OCI-LY1 (cell line): ENCODE measurements at regions not wholly inside any gene's neighbourhood (a gene's known extent, or its start where the extent isn't known, plus 50 kb on each side); places are given as distances from the start of the nearest gene placed in this dataset.

ENCODE experiments used
- CTCF ChIP-seq: fragments of 200-600 bp; sonication (generic), shearing (Covaris generic); IDR thresholded peaks from 2 replicates; pipeline ENCODE4 v1.5.1; 2017; ENCODE audit warnings: mild to moderate bottlenecking, antibody characterized with exemption, low read length, moderate library complexity, mixed read lengths
- EZH2 ChIP-seq: fragments of 200-600 bp; sonication (generic), shearing (Covaris generic); IDR thresholded peaks from 2 replicates; pipeline ENCODE4 v1.8.0; 2017; ENCODE audit warnings: borderline replicate concordance, mixed run types, mild to moderate bottlenecking, antibody characterized with exemption, low read length, moderate library complexity, mixed read lengths

DNA sequence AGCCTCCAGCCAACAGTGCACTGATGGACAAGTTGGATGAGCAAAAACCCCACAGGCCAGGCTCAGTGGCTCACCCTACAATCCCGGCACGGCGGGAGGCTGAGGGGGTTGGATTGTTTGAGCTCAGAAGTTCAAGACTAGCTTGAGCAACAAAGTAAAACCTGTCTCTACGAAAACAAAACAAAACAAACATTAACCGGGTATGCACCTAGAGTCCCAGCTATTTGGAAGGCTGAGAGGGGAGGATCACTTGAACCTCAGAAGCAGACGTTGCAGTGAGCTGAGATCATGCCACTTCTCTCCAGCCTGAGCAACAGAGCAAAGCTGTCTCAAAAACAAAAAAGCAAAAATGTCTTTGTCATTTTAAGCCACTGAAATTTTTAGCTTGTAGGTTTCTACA is 55.1 kb upstream of the DMRT1 start:
- no peak for TF ChIP-seq CTCF
- no peak for TF ChIP-seq EZH2
